Limb (tissue), 2 donors: ENCODE measurements at regions not wholly inside any gene's neighbourhood (a gene's known extent, or its start where the extent isn't known, plus 50 kb on each side); places are given as distances from the start of the nearest gene placed in this dataset.
A peak's percentile ranks its signal among the peaks of the same experiment; 100 is the strongest.

ENCODE experiments used
- DNase-seq, 2 donors: peaks; one replicate each; pipeline ENCODE4 v3.0.0-alpha.2; 2016; ENCODE audit errors: extremely low spot score in 2 of 2

GRCh38 chr5:93277051-93277450 is 304.0 kb downstream of the NR2F1-AS1 start:
- no peak for DNase-seq

- no peak for DNase-seq
Observed at GRCh38 chr5:93275376-93275775, 305.6 kb downstream of the NR2F1-AS1 start.

GRCh38 chr5:93274291-93274690 is 306.7 kb downstream of the NR2F1-AS1 start:
- no peak for DNase-seq

- DNase-seq = no peak
Observed at GRCh38 chr5:93273176-93273575, 307.8 kb downstream of the NR2F1-AS1 start.

- DNase-seq = no peak
Observed at GRCh38 chr5:93272108-93272507, 308.9 kb downstream of the NR2F1-AS1 start.

- DNase-seq = no peak
Observed at GRCh38 chr5:93267736-93268135, 313.3 kb downstream of the NR2F1-AS1 start.

- no peak for DNase-seq
Observed at GRCh38 chr5:93267276-93267675, 313.7 kb downstream of the NR2F1-AS1 start.

- no peak for DNase-seq
Observed at GRCh38 chr5:93257616-93258015, 323.4 kb downstream of the NR2F1-AS1 start.

GRCh38 chr5:93255796-93256195 is 325.2 kb downstream of the NR2F1-AS1 start:
- no peak for DNase-seq

GRCh38 chr5:93252165-93252564 is 328.9 kb downstream of the NR2F1-AS1 start:
- DNase-seq = no peak

- DNase-seq = no peak
Observed at GRCh38 chr5:93251347-93251746, 329.7 kb downstream of the NR2F1-AS1 start.

GRCh38 chr5:93250424-93250823 is 330.6 kb downstream of the NR2F1-AS1 start:
- DNase-seq = no peak

GRCh38 chr5:93249651-93250289 is 331.2 kb downstream of the NR2F1-AS1 start:
- peak in 1 of 2 donors; percentile 40 for DNase-seq

GRCh38 chr5:93247105-93247504 is 333.9 kb downstream of the NR2F1-AS1 start:
- no peak for DNase-seq

- DNase-seq = peak; percentile 51 to 79
Observed at GRCh38 chr5:93246090-93246855, 334.7 kb downstream of the NR2F1-AS1 start.

- no peak for DNase-seq
Observed at GRCh38 chr5:93245226-93245625, 335.8 kb downstream of the NR2F1-AS1 start.

GRCh38 chr5:93243481-93243880 is 337.5 kb downstream of the NR2F1-AS1 start:
- no peak for DNase-seq

GRCh38 chr5:93240228-93240834 is 340.7 kb downstream of the NR2F1-AS1 start:
- no peak for DNase-seq

GRCh38 chr5:93236807-93237421 is 344.1 kb downstream of the NR2F1-AS1 start:
- no peak for DNase-seq

GRCh38 chr5:93235761-93236160 is 345.3 kb downstream of the NR2F1-AS1 start:
- DNase-seq = no peak

- DNase-seq = no peak
Observed at GRCh38 chr5:93226202-93226735, 354.8 kb downstream of the NR2F1-AS1 start.

- DNase-seq = no peak
Observed at GRCh38 chr5:93225748-93226147, 355.3 kb downstream of the NR2F1-AS1 start.
